NCI-H526 treated with DMSO at 0.1 percent for 48 hours (cell line): ENCODE measurements at regions not wholly inside any gene's neighbourhood (a gene's known extent, or its start where the extent isn't known, plus 50 kb on each side); places are given as distances from the start of the nearest gene placed in this dataset.
"Not testable (repeated sequence)": the region's sequence is repeated elsewhere in the genome, so short reads cannot be mapped to it uniquely, and the experiment has no call there.

Experiments used
- DNase-seq: peaks from one replicate; lab custom pipeline; 2025; lab: John Stamatoyannopoulos, UW

DNA sequence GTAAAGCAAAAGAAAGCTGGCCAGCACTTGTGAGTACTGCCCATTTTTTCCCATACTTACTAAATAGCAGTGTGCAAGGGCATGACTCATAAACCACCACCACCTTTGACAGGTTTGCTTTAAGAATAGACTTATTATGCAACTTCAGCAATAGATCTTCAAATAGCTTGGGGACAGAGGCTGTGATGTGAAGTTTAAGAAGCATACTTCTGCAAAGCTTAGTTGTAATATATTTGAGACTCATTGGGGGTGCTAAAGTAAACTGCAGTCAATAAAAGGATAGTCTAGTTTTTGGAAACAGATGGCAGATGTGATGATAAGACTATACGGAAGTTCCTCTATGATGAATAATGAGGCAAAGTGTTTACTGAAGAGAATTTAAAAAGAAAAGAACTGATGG, 210.0 kb downstream of the PLA2G4A start:
- DNase-seq, result no peak

DNA sequence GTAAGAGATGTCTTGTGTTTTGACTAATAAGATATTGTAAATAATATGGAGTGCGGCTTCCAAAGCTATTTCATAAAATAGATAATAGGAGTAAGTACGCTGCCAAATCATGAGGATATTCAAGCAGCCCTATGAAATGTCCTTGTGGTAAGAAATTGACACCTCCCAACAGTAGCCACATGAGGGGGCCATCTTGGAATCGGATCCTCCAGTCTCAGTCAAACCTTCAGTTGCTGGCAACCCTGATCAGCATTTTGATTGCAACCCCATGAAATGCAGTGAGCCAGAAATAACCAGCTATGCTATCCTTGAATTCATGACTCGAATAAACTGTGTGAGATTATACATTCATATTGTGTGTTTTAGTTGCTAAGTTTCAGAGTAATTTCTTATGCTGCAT, 212.4 kb downstream of the PLA2G4A start:
- no peak for DNase-seq

- DNase-seq, result no peak
Observed at GRCh38 chr1:187042538-187042937, 213.8 kb downstream of the PLA2G4A start.

- DNase-seq, result not testable (repeated sequence)
Observed at GRCh38 chr1:187043433-187043832, 214.7 kb downstream of the PLA2G4A start.

DNA sequence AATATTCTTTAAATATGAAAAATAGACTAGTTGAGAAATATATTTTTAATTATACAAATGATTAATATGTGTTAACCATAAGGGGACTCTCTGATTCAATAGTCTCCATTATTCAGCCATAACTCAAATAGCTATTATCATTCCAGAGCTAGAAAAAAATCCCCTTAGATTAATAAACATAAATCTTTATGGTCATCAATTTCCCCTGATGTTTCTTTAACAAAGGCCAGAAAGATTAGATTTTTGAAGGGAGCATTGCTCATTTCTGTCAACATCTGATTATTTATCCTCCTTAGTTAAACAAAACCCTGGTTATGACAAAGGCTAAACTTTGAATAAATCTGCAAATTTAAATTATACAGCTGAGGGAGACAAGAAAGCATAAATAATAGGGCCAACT, 215.7 kb downstream of the PLA2G4A start:
- no peak for DNase-seq

- DNase-seq, result no peak
Observed at GRCh38 chr1:187045371-187045770, 216.6 kb downstream of the PLA2G4A start.

DNA sequence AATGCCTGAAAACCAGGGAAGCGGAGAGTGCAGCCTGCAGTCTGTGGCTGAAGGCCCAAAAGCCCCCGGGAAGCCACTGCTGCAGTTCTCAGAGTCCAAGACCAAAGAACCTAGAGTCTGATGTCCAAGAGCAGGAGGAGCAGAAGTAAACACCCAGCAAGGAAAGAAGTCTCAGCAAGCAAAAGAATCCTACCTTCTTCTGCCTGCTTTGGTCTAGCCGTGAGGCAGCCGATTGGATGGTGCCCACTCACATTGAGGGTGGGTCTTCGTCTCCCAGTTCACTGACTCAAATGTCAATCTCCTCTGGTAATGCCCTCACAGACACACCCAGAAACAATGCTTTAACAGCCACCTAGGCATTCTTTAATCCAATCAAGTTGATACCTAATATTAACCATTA, 217.5 kb downstream of the PLA2G4A start:
- DNase-seq, result no peak

DNA sequence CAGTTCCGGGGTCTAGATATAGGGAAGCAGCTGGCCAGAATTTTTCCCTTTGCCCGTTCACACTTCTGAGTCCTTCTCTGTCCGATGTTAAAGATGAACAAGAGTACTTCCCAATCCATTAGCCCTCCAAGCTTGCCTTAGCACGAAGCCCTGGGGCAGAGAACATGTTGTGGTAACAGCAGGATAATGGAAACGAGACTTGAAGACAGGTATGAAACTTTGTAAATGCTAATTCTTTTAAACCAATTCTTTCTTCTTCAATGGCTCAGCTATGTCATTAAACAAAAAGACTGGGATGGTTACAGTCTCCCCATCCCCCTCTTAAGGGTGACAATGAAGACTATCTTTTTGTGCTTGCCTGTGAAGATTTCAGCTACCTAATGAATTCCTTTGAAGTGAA, 218.5 kb downstream of the PLA2G4A start:
- no peak for DNase-seq

DNA sequence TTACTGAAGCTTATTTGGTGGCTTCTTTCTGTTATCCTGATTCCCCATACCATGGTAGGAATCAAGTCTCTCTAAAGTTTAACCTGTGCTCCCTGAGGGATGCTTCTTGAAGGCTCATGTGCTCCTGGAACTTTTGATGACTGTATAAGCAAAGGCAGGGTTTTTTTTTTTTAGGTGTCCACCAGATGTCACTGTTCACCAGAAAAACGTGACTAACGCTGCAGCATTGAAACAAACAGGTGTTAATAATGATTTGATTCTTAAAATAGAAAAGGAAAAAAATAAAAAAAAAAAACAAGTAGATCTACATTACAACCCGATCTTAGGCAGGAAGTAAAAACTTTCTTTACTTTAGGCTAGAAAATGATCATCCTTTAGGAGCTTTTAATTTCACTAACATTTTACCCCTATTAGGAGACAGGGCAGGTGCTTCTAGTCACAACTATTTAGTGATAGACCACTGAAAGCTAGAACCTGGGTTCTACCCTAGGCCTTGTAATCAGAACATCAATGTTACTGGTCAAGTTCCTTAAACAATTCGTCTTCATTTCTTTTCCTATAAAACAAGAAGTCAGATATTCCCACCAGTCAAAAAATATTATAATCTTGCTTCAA, 223.0 kb downstream of the PLA2G4A start:
- peak; percentile 67 for DNase-seq

DNA sequence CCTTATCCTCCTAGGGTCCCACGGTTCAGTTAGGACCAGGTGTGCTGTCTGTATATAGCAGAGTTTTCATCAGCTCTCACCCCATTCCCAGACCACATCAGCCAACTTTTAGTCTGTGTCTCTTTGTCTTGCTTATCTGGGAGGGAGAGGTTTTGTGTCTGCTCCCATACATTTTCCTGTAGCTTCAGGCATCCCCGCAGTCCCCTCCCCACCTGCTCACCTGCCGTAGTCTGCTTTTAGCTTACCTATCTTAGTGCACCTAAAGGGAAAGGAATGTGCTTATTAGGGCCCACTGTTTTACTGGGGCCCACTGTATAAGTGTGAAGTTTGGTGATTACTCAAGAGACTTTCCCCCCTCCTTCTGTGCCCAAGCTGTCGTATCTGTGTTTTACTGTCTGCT, 225.1 kb downstream of the PLA2G4A start:
- DNase-seq, result no peak

- no peak for DNase-seq
Observed at GRCh38 chr1:187054862-187055757, 226.4 kb downstream of the PLA2G4A start.

GRCh38 chr1:187063271-187063670, 234.5 kb downstream of the PLA2G4A start:
- DNase-seq, result no peak

DNA sequence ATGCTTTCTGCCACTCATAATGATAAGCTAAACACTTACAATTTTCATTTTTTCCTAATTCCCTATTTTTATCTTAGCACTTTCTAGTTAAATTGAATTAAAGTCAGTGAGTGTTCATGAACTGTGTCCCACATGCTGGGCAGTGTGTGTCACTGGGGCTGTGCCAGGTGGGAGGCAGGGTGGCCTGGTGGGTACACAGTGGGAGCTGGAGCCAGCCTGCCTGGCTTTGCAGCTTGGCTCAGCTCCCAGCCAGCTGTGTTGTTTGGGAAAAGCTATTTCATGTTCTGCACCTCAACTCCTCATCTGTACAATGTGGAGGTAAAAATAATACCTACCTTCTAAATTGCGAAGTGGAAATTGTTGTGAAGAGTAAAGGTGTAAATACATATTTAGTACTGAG, 238.4 kb downstream of the PLA2G4A start:
- DNase-seq, result no peak

GRCh38 chr1:187070076-187070475, 241.3 kb downstream of the PLA2G4A start:
- DNase-seq, result no peak

DNA sequence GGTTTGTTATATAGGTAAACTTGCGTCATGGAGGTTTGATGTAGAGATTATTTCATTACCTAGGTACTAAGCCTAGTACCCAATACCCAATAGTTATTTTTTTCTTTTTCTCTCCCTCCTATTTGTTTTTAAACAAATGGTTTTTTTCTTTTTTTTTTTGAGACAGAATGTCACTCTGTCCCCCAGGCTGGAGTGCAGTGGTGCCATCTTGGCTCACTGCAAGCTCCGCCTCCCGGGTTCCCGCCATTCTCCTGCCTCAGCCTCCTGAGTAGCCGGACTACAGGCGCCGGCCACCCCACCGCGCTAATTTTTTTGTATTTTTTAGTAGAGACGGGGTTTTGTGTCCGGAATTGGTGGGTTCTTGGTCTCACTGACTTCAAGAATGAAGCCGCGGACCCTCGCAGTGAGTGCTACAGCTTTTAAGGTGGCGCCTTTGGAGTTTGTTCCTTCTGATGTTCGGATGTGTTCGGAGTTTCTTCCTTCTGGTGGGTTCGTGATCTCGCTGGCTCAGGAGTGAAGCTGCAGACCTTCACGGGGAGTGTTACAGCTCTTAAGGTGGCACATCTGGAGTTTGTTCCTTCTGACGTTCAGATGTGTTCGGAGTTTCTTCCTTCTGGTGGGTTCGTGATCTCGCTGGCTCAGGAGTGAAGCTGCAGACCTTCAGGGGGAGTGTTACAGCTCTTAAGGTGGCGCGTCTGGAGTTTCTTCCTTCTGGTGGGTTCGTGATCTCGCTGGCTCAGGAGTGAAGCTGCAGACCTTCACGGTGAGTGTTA, 243.7 kb downstream of the PLA2G4A start:
- not testable (repeated sequence) for DNase-seq

DNA sequence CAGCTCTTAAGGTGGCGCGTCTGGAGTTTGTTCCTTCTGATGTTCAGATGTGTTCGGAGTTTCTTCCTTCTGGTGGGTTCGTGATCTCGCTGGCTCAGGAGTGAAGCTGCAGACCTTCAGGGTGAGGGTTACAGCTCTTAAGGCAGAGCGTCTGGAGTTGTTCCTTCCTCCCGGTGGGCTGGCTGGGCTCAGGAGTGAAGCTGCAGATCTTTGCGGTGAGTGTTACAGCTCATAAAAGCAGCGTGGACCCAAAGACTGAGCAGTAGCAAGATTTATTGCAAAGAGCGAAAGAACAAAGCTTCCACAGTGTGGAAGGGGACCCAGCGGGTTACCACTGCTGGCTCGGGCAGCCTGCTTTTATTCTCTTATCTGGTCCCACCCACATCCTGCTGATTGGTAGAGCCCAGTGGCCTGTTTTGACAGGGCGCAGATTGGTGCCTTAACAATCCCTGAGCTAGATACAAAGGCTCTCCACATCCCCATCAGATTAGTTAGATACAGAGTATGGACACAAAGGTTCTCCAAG, 244.3 kb downstream of the PLA2G4A start:
- not testable (repeated sequence) for DNase-seq

DNA sequence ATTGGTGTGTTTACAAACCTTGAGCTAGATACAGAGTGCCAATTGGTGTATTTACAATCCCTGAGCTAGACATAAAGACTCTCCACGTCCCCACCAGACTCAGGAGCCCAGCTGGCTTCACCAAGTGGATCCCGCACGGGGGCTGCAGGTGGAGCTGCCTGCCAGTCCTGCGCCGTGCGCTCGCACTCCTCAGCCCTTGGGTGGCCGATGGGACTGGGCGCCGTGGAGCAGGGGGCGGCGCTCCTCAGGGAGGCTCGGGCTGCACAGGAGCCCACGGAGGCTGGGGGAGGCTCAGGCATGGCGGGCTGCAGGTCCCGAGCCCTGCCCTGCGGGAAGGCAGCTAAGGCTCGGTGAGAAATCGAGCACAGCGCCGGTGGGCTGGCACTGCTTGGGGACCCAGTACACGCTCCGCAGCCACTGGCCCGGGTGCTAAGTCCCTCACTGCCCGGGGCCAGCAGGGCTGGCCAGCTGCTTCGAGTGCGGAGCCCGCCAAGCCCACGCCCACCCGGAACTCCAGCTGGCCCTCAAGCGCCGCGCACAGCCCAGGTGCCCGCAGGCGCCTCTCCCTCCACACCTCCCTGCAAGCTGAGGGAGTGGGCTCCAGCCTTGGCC, 245.0 kb downstream of the PLA2G4A start:
- not testable (repeated sequence) for DNase-seq

DNA sequence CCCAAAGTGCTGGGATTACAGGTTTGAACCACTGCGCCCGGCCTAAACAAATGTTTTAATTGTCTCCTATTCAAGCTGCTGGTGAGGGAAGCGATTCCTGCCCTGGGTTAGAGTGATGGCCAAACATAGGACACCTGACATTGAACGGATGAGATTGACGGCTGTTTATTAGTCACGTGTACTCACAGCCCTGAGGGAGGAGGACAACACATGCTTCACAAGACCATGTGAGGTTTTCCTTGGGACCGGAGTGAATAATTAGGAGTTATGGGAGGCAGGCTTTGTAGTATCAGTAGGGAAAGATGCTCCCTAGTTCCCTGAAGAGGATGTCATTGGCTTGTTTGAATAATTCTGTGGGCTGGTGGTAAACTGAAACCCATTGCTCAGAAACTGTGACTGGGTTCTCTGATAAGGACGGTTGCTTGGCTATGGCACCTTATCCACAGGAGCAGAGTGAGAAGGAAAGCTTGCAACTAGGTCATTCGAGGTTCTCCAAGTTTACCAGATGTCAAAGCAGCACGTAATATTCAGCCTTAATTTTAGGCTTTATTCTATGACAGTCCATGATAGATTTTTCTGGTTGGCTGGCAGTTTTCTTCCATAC, 245.8 kb downstream of the PLA2G4A start:
- DNase-seq, result no peak

DNA sequence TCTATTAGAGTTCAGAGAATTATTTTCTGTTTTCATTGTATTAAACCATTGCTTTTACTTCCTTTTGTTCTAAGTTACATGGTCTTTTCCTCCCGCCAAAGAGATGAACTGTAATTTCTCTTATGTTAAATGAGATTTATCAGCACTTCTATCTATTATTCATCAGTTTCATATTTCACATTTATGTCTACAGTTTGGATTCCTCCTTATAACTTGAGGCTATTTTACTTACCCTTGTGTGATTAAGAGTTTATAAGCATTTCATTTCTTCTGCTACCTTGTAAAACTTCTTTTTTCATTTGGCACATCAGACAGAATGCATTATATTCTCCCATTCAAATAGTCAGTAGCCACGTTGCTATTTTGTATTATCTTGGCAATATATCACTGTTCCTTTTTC, 248.2 kb downstream of the PLA2G4A start:
- no peak for DNase-seq

DNA sequence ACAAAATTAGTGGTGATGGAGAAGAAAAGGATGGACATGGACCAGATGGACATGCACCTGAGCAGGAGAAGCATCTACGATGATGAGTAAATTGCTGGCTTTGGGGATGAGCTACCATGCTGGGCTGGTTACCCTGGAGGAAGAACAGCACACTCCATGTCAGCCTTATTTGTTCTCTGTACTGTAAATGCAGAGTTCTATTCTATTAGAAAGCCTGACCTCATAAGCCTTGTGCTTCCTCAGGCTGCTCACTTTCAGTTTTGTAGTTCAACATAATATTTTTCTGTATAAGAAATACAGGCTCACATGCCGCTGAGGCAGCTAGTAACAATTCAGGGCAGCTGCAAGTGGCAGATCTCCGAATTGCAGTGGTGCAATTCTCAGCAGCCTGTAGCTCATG, 249.6 kb downstream of the PLA2G4A start:
- no peak for DNase-seq

- DNase-seq, result no peak
Observed at GRCh38 chr1:187078916-187079315, 250.2 kb downstream of the PLA2G4A start.

GRCh38 chr1:187079330-187079729, 250.6 kb downstream of the PLA2G4A start:
- DNase-seq, result no peak
